MM.1S (cell line): ENCODE measurements at regions not wholly inside any gene's neighbourhood (a gene's known extent, or its start where the extent isn't known, plus 50 kb on each side); places are given as distances from the start of the nearest gene placed in this dataset.

Experiments
- DNase-seq: peaks from one replicate; pipeline ENCODE4 v3.0.0-alpha.2; 2015
- H2AFZ ChIP-seq: fragments of 300-600 bp; sonication (generic); 2 replicates; pipeline ENCODE4 v1.6.0; 2016; ENCODE audit warnings: antibody characterized with exemption, low read length
- H3F3A ChIP-seq: fragments of 300-600 bp; sonication (generic); 2 replicates; pipeline ENCODE4 v1.6.1; 2016; ENCODE audit warnings: mild to moderate bottlenecking, antibody characterized with exemption, low read length, moderate library complexity, mixed read lengths; ENCODE audit not compliant: insufficient read depth
- H3K27ac ChIP-seq: fragments of 300-600 bp; sonication (generic); 2 replicates; pipeline ENCODE4 v1.5.1; 2016; ENCODE audit warnings: mild to moderate bottlenecking, low read length
- H3K27me3 ChIP-seq: fragments of 300-600 bp; sonication (generic); replicated peaks from 2 replicates; pipeline ENCODE4 v1.6.0; 2016; ENCODE audit warnings: low read length; ENCODE audit not compliant: insufficient read depth
- H3K36me3 ChIP-seq: fragments of 300-600 bp; sonication (generic); replicated peaks from 2 replicates; pipeline ENCODE4 v1.6.1; 2016; ENCODE audit warnings: mild to moderate bottlenecking, low read length, mixed read lengths; ENCODE audit not compliant: insufficient read depth
- H3K4me1 ChIP-seq: fragments of 300-600 bp; sonication (generic); 2 replicates; pipeline ENCODE4 v1.6.1; 2016; ENCODE audit warnings: low read length, mixed read lengths
- H3K4me2 ChIP-seq: fragments of 300-600 bp; sonication (generic); 2 replicates; pipeline ENCODE4 v1.6.0; 2016; ENCODE audit warnings: low read depth, low read length
- H3K4me3 ChIP-seq: fragments of 300-600 bp; sonication (generic); 2 replicates; pipeline ENCODE4 v1.5.1; 2016; ENCODE audit warnings: low read length, mixed read lengths
- H3K79me2 ChIP-seq: fragments of 300-600 bp; sonication (generic); 2 replicates; pipeline ENCODE4 v1.6.1; 2016; ENCODE audit warnings: mixed run types, low read length, mixed read lengths
- H3K9ac ChIP-seq: fragments of 300-600 bp; sonication (generic); 2 replicates; pipeline ENCODE4 v1.6.1; 2016; ENCODE audit warnings: low read length, mixed read lengths
- H3K9me2 ChIP-seq: fragments of 300-600 bp; sonication (generic); replicated peaks from 2 replicates; pipeline ENCODE4 v1.6.1; 2016; ENCODE audit warnings: mild to moderate bottlenecking, low read length, mixed read lengths; ENCODE audit not compliant: insufficient read depth
- H3K9me3 ChIP-seq: fragments of 300-600 bp; sonication (generic); replicated peaks from 2 replicates; pipeline ENCODE4 v1.6.1; 2016; ENCODE audit warnings: mild to moderate bottlenecking, low read length, mixed read lengths; ENCODE audit not compliant: insufficient read depth
- H4K20me1 ChIP-seq: fragments of 300-600 bp; sonication (generic); 2 replicates; pipeline ENCODE4 v1.6.1; 2016; ENCODE audit warnings: mild to moderate bottlenecking, low read length, moderate library complexity, mixed read lengths; ENCODE audit not compliant: insufficient read depth
- EZH2 ChIP-seq: fragments of 300-600 bp; sonication (generic); optimal IDR thresholded peaks from 2 replicates; pipeline ENCODE3; 2017; ENCODE audit warnings: low read depth, mild to moderate bottlenecking, antibody characterized with exemption, low read length, mixed read lengths
- EZH2phosphoT487 ChIP-seq: fragments of 300-600 bp; sonication (generic); IDR thresholded peaks from 2 replicates; pipeline ENCODE4 v1.6.1; 2018; ENCODE audit warnings: antibody characterized with exemption, low read length
- TF ChIP-seq, protein P1 (sequence below): fragments of 300-600 bp; sonication (generic); IDR thresholded peaks from 2 replicates; pipeline ENCODE4 v1.5.1; 2016; ENCODE audit warnings: antibody characterized with exemption, low read length, mixed read lengths

DNA sequence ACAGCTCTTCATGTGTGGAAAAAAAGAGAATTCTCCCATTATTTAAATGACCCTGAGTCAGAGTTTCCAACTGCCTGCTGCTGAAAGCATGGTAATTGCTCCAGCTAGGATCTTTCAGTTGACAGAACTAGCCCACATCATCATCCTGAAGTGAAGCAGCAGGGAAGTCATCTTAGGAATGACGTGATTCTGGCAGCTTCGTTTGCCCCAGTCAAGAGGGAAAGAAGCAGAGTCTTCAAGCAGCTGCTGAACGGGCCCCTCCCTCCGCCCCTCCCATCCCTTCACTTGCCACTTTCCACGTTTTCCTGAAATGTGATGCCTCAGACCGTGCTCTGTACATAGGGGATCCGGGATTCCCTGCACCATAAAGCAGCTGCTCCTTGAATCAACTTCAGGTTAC lies 455.0 kb upstream of the TMEM132C start:
- Histone ChIP-seq H3K27ac (no peak overlapping the region), H3K9me2 (no peaks in the 10 kb centered on the region), H3K4me2 (no peak overlapping the region), H3K79me2 (no peaks in the 10 kb centered on the region), H3K4me1 (no peaks in the 10 kb centered on the region), H4K20me1 (no peaks in the 10 kb centered on the region), H3K36me3 (no peaks in the 10 kb centered on the region), H3K9ac (no peak overlapping the region), H3K9me3 (no peaks in the 10 kb centered on the region), H3K27me3 (no peaks in the 10 kb centered on the region), H3K4me3 (no peak overlapping the region), H2AFZ (no peak overlapping the region), H3F3A (no peaks in the 10 kb centered on the region)
- TF ChIP-seq, protein P1, sequence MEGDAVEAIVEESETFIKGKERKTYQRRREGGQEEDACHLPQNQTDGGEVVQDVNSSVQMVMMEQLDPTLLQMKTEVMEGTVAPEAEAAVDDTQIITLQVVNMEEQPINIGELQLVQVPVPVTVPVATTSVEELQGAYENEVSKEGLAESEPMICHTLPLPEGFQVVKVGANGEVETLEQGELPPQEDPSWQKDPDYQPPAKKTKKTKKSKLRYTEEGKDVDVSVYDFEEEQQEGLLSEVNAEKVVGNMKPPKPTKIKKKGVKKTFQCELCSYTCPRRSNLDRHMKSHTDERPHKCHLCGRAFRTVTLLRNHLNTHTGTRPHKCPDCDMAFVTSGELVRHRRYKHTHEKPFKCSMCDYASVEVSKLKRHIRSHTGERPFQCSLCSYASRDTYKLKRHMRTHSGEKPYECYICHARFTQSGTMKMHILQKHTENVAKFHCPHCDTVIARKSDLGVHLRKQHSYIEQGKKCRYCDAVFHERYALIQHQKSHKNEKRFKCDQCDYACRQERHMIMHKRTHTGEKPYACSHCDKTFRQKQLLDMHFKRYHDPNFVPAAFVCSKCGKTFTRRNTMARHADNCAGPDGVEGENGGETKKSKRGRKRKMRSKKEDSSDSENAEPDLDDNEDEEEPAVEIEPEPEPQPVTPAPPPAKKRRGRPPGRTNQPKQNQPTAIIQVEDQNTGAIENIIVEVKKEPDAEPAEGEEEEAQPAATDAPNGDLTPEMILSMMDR, result no peak
- TF ChIP-seq EZH2phosphoT487 (no peak), EZH2 (no peak)
- DNase-seq, result no peak

DNA sequence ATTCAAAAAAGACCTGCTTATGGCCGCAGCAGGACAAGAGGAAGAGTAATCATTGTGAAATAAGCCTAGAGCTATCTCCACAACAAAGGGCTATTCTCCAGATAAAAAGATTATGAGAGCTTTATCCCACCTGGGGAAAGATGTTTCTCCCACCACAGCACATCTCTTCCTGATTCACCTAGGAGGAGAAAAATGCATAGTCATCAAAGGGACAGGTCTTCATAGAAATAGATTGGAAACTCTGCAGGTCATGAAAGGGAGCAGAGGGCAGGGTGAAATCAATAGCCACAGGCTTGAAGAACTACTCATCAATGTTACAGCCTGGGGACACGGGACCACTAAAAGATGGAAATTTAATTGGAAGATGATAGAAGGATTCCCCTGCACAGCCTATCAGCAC lies 453.8 kb upstream of the TMEM132C start:
- TF ChIP-seq EZH2 (no peak), EZH2phosphoT487 (no peak)
- H3F3A ChIP-seq, result no peaks in the 10 kb centered on the region
- H2AFZ ChIP-seq, result no peak overlapping the region
- H3K9me2 ChIP-seq, result no peaks in the 10 kb centered on the region
- no peaks in the 10 kb centered on the region for H3K27me3 ChIP-seq
- no peak overlapping the region for H3K9ac ChIP-seq
- H3K27ac ChIP-seq, result no peak overlapping the region
- no peaks in the 10 kb centered on the region for H3K36me3 ChIP-seq
- H3K9me3 ChIP-seq, result no peaks in the 10 kb centered on the region
- no peaks in the 10 kb centered on the region for H3K4me1 ChIP-seq
- no peak overlapping the region for H3K4me2 ChIP-seq
- no peaks in the 10 kb centered on the region for H3K79me2 ChIP-seq
- H3K4me3 ChIP-seq, result no peak overlapping the region
- no peaks in the 10 kb centered on the region for H4K20me1 ChIP-seq
- no peak for DNase-seq

DNA sequence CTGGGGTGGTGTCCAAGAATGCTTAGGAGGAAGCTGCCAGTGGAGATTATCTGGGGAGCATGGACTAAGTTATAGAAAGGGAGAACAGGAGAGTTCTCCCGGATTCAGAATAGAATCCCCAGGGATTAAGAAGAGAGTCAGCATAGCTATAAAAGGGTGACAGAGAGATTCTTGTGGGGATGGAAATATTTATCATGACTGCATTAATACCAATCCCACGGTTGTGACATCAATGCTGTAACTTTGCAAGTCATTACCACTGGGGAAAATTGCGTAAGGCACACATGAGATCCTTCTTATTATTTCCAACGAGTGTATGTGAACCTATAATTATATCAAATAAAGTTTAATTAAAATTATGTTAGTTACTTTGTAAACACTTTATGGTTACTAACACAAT lies 447.9 kb upstream of the TMEM132C start:
- H3K79me2 ChIP-seq, result no peaks in the 10 kb centered on the region
- no peak overlapping the region for H3K4me2 ChIP-seq
- H3K4me3 ChIP-seq, result no peak overlapping the region
- no peaks in the 10 kb centered on the region for H3K9me3 ChIP-seq
- no peak overlapping the region for H2AFZ ChIP-seq
- TF ChIP-seq EZH2phosphoT487 (no peak), EZH2 (no peak)
- TF ChIP-seq, protein P1, result no peak
- no peak for DNase-seq
- H3K4me1 ChIP-seq, result no peaks in the 10 kb centered on the region
- no peaks in the 10 kb centered on the region for H3K27me3 ChIP-seq
- no peaks in the 10 kb centered on the region for H3K9me2 ChIP-seq
- H4K20me1 ChIP-seq, result no peaks in the 10 kb centered on the region
- no peak overlapping the region for H3K9ac ChIP-seq
- no peak overlapping the region for H3K27ac ChIP-seq
- H3K36me3 ChIP-seq, result no peaks in the 10 kb centered on the region
- H3F3A ChIP-seq, result no peaks in the 10 kb centered on the region

DNA sequence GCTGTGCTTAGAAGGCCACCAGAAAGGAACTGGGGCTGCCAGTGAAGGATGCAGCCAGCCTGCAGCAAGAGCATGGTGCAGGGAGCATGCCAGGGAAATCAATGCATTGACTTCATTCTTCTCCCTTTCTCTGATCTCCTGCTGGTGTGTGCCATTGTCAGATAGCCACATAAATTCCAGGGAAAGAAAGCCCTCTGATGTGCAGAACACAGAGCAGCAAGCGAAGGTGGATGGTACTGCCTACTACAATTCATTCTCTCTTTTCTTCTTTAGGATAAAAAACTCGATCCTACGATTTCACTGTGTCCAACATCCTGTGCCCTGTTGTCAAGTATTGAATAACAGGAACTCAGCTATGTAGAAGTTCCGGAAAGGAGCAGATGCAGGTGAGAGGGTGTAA lies 446.7 kb upstream of the TMEM132C start:
- no peak for DNase-seq
- no peaks in the 10 kb centered on the region for H3K9me3 ChIP-seq
- no peak overlapping the region for H3K4me2 ChIP-seq
- H2AFZ ChIP-seq, result no peak overlapping the region
- H3K4me1 ChIP-seq, result no peaks in the 10 kb centered on the region
- no peaks in the 10 kb centered on the region for H3K9me2 ChIP-seq
- H3F3A ChIP-seq, result no peaks in the 10 kb centered on the region
- no peaks in the 10 kb centered on the region for H3K79me2 ChIP-seq
- H3K4me3 ChIP-seq, result no peak overlapping the region
- H3K9ac ChIP-seq, result no peak overlapping the region
- H4K20me1 ChIP-seq, result no peaks in the 10 kb centered on the region
- H3K36me3 ChIP-seq, result no peaks in the 10 kb centered on the region
- TF ChIP-seq EZH2phosphoT487 (no peak), EZH2 (no peak)
- TF ChIP-seq, protein P1, result no peak
- no peak overlapping the region for H3K27ac ChIP-seq
- H3K27me3 ChIP-seq, result no peaks in the 10 kb centered on the region
